PC-9 (cell line): ENCODE measurements at regions not wholly inside any gene's neighbourhood (a gene's known extent, or its start where the extent isn't known, plus 50 kb on each side); places are given as distances from the start of the nearest gene placed in this dataset.

Experiments
- BruUV-seq: library from RNA; stranded (reverse); fragments of 400-500 nt; replicated peaks from 2 replicates; lab custom pipeline; 2021; lab: Mats Ljungman, UMichigan
- CTCF ChIA-PET: fragments of 300-600 bp; sonication (Branson Sonifier 250); formaldehyde crosslinking; loops from one replicate; lab custom pipeline; 2022; ENCODE audit warnings: antibody characterized with exemption; lab: Charles Lee
- POLR2A ChIA-PET: fragments of 300-600 bp; sonication (Branson Sonifier 250); formaldehyde crosslinking; loops from one replicate; lab custom pipeline; 2022; ENCODE audit warnings: antibody characterized with exemption; ENCODE audit not compliant: unreplicated experiment; lab: Charles Lee
- DNase-seq, 2 experiments: peaks; one replicate each; pipeline versions ENCODE4 v3.0.0 to v3.0.0-alpha.2; 2015 to 2022; ENCODE audit warnings: mixed read lengths in 1 of 2
- H2AFZ ChIP-seq: fragments of 200-600 bp; sonication (generic); 2 replicates; pipeline ENCODE4 v1.8.1; 2017; ENCODE audit warnings: antibody characterized with exemption
- H3F3A ChIP-seq: fragments of 200-600 bp; sonication (generic); 2 replicates; pipeline ENCODE4 v1.8.1; 2017; ENCODE audit warnings: antibody characterized with exemption, mild to moderate bottlenecking, low read depth; ENCODE audit not compliant: insufficient read depth
- H3K27ac ChIP-seq: fragments of 200-600 bp; sonication (generic); 2 replicates; pipeline ENCODE4 v1.6.1; 2016; ENCODE audit warnings: mixed run types
- H3K27me3 ChIP-seq: fragments of 200-600 bp; sonication (generic); 2 replicates; pipeline ENCODE4 v1.6.1; 2016; ENCODE audit warnings: low read depth, mixed run types; ENCODE audit not compliant: insufficient read depth
- H3K36me3 ChIP-seq: fragments of 200-600 bp; sonication (generic); 2 replicates; pipeline ENCODE4 v1.6.1; 2016; ENCODE audit warnings: low read depth, mixed run types
- H3K4me1 ChIP-seq: fragments of 200-600 bp; sonication (generic); replicated peaks from 2 replicates; pipeline ENCODE4 v1.6.1; 2016; ENCODE audit warnings: mixed run types; ENCODE audit not compliant: insufficient read depth
- H3K4me2 ChIP-seq: fragments of 200-600 bp; sonication (generic); 2 replicates; pipeline ENCODE4 v1.6.1; 2017; ENCODE audit warnings: mixed run types
- H3K4me3 ChIP-seq: fragments of 200-600 bp; sonication (generic); 2 replicates; pipeline ENCODE4 v1.6.1; 2016; ENCODE audit warnings: mixed run types
- H3K79me2 ChIP-seq: fragments of 200-600 bp; sonication (generic); 2 replicates; pipeline ENCODE4 v1.6.1; 2017; ENCODE audit warnings: low read depth, mixed run types
- H3K9me2 ChIP-seq: fragments of 200-600 bp; sonication (generic); 2 replicates; pipeline ENCODE4 v1.8.1; 2017; ENCODE audit warnings: mild to moderate bottlenecking; ENCODE audit not compliant: insufficient read depth
- H3K9me3 ChIP-seq: fragments of 200-600 bp; sonication (generic); 2 replicates; pipeline ENCODE4 v1.8.1; 2016; ENCODE audit warnings: low read depth; ENCODE audit not compliant: insufficient read depth
- H4K20me1 ChIP-seq: fragments of 200-600 bp; sonication (generic); 2 replicates; pipeline ENCODE4 v1.8.1; 2017; ENCODE audit not compliant: insufficient read depth
- EZH2 ChIP-seq: fragments of 200-600 bp; sonication (generic); IDR thresholded peaks from 2 replicates; pipeline ENCODE4 v1.8.0; 2017; ENCODE audit warnings: antibody characterized with exemption, low read depth
- intact Hi-C: fragments of 100-400 bp; cut with micrococcal nuclease; formaldehyde crosslinking; loops from one replicate; pipeline ENCODE4 v1.10.0; 2022; ENCODE audit not compliant: unreplicated experiment
- TF ChIP-seq, protein P1 (sequence below): fragments of 200-600 bp; sonication (generic); conservative IDR thresholded peaks from 2 replicates; pipeline ENCODE4 v1.6.1; 2017; ENCODE audit warnings: mixed run types, antibody characterized with exemption, mild to moderate bottlenecking, moderate library complexity

DNA sequence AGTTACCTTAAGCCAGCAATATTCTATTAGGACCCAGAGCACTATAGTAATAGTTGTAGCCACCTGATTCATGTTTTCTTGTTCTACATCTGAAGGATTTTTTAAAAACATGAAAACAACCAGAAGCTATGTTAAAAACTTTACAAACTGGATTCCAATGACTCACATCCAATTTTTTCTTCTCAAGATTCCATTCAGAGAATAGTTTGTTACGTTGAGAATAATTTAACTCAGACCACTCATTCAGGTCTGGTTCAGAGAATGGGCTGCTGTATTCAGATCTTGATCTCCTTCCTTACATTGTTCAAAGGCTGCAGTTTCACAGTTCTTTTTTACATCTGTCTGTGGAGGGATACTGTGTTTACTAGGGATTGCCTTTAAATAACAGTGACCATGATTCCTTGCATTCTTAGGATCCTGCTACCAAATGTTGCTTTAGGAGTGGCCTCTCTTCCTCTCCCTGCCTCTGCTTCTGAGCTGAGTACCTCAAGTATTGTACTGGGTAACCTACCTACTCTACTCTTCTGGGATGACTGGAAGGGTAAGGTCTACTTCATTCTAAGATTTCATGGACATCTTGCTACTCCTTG, 448.0 kb upstream of the FBXO33 start:
- Histone ChIP-seq H3K27ac (no peak overlapping the region), H3K36me3 (no peaks in the 10 kb centered on the region), H3F3A (no peaks in the 10 kb centered on the region), H3K4me2 (no peak overlapping the region), H2AFZ (no peak overlapping the region), H3K4me1 (no peaks in the 10 kb centered on the region), H3K4me3 (no peak overlapping the region), H3K9me3 (no peaks in the 10 kb centered on the region), H3K79me2 (no peaks in the 10 kb centered on the region), H3K9me2 (no peaks in the 10 kb centered on the region), H4K20me1 (no peaks in the 10 kb centered on the region; the same call in 1 of the 2 replicates), H3K27me3 (no peaks in the 10 kb centered on the region)
- ChIA-PET CTCF (no interaction called here), POLR2A (no interaction called here)
- TF ChIP-seq EZH2: no peak
- TF ChIP-seq, protein P1, sequence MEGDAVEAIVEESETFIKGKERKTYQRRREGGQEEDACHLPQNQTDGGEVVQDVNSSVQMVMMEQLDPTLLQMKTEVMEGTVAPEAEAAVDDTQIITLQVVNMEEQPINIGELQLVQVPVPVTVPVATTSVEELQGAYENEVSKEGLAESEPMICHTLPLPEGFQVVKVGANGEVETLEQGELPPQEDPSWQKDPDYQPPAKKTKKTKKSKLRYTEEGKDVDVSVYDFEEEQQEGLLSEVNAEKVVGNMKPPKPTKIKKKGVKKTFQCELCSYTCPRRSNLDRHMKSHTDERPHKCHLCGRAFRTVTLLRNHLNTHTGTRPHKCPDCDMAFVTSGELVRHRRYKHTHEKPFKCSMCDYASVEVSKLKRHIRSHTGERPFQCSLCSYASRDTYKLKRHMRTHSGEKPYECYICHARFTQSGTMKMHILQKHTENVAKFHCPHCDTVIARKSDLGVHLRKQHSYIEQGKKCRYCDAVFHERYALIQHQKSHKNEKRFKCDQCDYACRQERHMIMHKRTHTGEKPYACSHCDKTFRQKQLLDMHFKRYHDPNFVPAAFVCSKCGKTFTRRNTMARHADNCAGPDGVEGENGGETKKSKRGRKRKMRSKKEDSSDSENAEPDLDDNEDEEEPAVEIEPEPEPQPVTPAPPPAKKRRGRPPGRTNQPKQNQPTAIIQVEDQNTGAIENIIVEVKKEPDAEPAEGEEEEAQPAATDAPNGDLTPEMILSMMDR: no peak
- intact Hi-C loops: no loop called here
- no peak for DNase-seq
- BruUV-seq: no TSS peak

DNA sequence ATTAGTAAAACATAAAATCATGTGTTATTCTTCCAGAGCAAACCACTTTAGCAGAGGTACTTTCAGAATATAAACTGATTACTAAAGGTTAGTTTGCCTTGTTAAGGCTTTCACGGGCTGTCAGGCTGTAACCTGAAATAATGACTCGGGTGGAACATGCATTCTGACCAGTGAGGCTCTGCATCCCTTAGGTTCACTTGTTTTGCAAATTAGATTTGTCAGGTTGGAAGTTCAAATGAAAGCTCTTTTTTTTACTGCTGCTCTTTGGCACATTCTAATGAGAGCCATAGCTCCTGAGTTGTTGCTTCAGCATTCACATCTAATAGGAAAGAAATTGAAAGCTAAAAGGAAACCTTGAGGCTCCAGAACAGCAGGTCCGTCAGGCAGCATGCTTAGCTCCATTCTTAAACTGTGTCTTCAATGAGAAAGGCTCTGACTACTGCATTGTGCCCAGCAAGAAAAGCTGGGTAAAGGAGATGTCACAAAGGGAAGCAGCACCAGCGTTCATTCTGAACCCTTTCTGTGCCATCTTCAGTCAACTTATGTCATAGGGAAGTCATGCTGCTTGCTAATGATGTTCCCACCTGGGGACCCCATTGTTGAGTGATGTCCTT, 445.5 kb upstream of the FBXO33 start:
- H3K4me1 ChIP-seq: no peaks in the 10 kb centered on the region; the same call in 1 of the 2 replicates
- no peaks in the 10 kb centered on the region for H3K27me3 ChIP-seq
- H3K4me2 ChIP-seq: no peak overlapping the region
- H2AFZ ChIP-seq: no peak overlapping the region
- BruUV-seq: no TSS peak
- ChIA-PET POLR2A (no interaction called here), CTCF (no interaction called here)
- H3K36me3 ChIP-seq: no peaks in the 10 kb centered on the region
- TF ChIP-seq EZH2: no peak
- TF ChIP-seq, protein P1: no peak
- H3K9me2 ChIP-seq: no peaks in the 10 kb centered on the region
- no peak for DNase-seq
- intact Hi-C loops: no loop called here
- H3K9me3 ChIP-seq: no peaks in the 10 kb centered on the region
- no peaks in the 10 kb centered on the region for H3K79me2 ChIP-seq
- no peak overlapping the region for H3K27ac ChIP-seq
- no peak overlapping the region for H3K4me3 ChIP-seq
- no peaks in the 10 kb centered on the region for H3F3A ChIP-seq
- no peaks in the 10 kb centered on the region; the same call in 1 of the 2 replicates for H4K20me1 ChIP-seq

DNA sequence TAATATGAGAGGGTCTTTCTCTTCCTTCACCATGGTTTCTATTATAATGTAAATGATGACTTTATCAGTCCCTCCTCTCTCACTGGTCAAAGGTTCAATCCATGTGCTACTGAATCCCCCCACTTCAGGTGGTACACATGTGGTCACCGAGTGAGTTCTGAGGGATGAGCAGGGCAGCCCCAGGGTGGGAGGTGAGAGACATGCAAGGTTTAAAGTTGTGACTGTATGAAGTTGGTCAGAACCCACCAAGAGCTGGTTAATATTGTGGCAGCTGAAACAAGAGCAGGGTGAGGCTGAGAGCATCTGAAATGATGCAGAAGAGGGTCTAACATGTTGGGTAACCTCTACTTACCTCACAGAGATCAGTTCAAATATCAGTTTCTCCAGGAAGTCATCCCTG, 444.7 kb upstream of the FBXO33 start:
- Histone ChIP-seq H2AFZ (no peak overlapping the region), H3K4me2 (no peak overlapping the region), H3K4me3 (no peak overlapping the region), H3K4me1 (no peaks in the 10 kb centered on the region; the same call in 1 of the 2 replicates), H3K9me2 (no peaks in the 10 kb centered on the region), H3K27ac (no peak overlapping the region), H3K9me3 (no peaks in the 10 kb centered on the region), H3K36me3 (no peaks in the 10 kb centered on the region), H3F3A (no peaks in the 10 kb centered on the region), H4K20me1 (no peaks in the 10 kb centered on the region; the same call in 1 of the 2 replicates), H3K27me3 (no peaks in the 10 kb centered on the region), H3K79me2 (no peaks in the 10 kb centered on the region)
- DNase-seq: no peak
- intact Hi-C loops: no loop called here
- ChIA-PET CTCF (no interaction called here), POLR2A (no interaction called here)
- no TSS peak for BruUV-seq
- TF ChIP-seq EZH2: no peak
- TF ChIP-seq, protein P1: no peak
